ENCODE measurements at regions not wholly inside any gene's neighbourhood (a gene's known extent, or its start where the extent isn't known, plus 50 kb on each side); places are given as distances from the start of the nearest gene placed in this dataset.

DNA sequence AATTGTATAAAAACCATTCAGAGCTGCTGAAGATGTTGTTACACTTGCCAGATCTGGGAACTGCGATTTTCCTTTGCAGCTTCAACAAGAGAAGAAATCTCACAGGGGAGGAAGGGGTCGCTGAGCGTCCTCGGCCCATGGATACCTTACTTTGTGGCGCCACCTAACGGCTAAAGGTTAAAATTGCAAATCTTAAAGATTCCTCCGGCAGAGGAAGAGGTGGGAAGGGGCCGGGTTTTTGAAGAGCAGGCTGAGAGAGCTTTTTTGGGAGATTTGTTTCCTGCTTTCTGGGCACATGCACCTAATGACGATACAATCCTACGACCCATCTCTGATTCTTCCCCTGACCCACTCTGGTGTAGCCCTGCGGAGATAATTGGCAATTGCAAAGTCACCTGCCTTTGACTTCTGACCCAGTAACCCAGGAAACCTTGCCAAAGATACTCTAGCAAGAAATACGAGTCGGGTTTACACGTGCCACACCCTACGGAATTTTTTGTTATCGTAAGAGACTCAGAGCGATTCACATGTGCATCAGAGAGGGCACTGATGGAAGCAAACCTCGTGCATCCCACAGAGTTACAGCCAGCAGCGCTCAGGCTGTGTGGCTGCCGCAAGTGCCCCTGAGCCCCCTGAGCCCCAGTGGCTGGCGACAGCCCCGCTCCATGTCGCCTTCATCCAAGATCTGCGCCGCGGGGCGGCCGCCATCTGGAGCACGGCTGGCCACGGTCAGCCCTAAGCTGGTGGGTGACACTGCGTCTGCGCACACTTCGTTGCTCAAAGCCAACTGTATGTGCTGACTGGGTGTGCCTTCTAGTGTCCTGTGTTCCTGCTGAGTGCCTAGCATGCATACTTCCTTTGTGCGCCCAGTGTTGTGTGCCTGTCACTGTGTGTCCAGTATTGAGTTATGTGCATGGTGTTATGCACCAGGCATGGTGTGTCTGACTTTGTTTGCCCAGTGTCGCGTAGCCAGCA lies 55.2 kb upstream of the CHRNA7 start:
- intact Hi-C loops (cut with DNase I) = no loop called here
- DNase-seq = no peak
- TF ChIP-seq, protein P1, sequence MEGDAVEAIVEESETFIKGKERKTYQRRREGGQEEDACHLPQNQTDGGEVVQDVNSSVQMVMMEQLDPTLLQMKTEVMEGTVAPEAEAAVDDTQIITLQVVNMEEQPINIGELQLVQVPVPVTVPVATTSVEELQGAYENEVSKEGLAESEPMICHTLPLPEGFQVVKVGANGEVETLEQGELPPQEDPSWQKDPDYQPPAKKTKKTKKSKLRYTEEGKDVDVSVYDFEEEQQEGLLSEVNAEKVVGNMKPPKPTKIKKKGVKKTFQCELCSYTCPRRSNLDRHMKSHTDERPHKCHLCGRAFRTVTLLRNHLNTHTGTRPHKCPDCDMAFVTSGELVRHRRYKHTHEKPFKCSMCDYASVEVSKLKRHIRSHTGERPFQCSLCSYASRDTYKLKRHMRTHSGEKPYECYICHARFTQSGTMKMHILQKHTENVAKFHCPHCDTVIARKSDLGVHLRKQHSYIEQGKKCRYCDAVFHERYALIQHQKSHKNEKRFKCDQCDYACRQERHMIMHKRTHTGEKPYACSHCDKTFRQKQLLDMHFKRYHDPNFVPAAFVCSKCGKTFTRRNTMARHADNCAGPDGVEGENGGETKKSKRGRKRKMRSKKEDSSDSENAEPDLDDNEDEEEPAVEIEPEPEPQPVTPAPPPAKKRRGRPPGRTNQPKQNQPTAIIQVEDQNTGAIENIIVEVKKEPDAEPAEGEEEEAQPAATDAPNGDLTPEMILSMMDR (IDR thresholded peaks at IDR 0.05) = peak in 5 of 6 experiments; percentile 30 to 54 (median 39)
- TF ChIP-seq POLR2A (IDR thresholded peaks at IDR 0.05) = no peak
- H3K9me3 ChIP-seq = no peaks in the 10 kb centered on the region
- H3K36me3 ChIP-seq = no peaks in the 10 kb centered on the region
- H3K4me3 ChIP-seq = peak overlapping the region in 2 of 4 donors; percentile 8 to 42
- no peak overlapping the region for H3K27ac ChIP-seq
- peaks cover 6 to 23% (median 7%) of the 10 kb centered on the region in 3 donors for H3K4me1 ChIP-seq
- H3K27me3 ChIP-seq = peaks cover 0 to 42% (median 0%) of the 10 kb centered on the region in 4 donors
- 11 to 25% methylated on average over 18 to 20 of the region's 36 CpGs for WGBS, 2 donors

DNA sequence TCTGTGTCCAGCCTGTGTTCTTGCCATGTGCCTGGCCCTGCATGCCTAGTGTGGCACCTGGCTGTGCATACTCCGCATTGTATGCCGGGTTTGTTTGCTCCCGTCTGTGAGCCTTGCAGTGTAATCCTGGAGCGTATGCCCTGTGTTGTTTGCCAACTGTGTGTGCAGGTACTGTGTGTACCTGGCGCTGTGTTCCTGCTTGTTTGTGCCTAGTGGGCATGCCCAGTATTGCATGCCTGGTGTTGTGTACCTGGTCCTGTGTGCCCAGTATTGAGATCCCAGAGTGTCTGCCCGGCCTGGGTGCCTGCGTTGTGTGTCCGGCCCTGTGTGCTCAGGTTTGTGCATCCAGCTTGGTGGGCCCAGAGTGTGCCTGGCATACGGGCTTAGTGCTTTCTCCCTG lies 54.5 kb upstream of the CHRNA7 start:
- DNase-seq = no peak
- Histone ChIP-seq H3K27ac (no peak overlapping the region), H3K4me3 (no peak overlapping the region), H3K27me3 (peaks cover 0 to 42% (median 0%) of the 10 kb centered on the region in 4 donors), H3K9me3 (no peaks in the 10 kb centered on the region), H3K36me3 (no peaks in the 10 kb centered on the region), H3K4me1 (peaks cover 6 to 23% (median 7%) of the 10 kb centered on the region in 3 donors)
- 57 to 65% methylated on average over 3 to 9 of the region's 9 CpGs for WGBS, 2 donors
- intact Hi-C loops (cut with DNase I) = no loop called here
- TF ChIP-seq, protein P1 (IDR thresholded peaks at IDR 0.05) = peak in 2 of 6 experiments; percentile 16 to 42
- TF ChIP-seq POLR2A (IDR thresholded peaks at IDR 0.05) = no peak

GRCh38 chr15:31977138-31977537 lies 53.2 kb upstream of the CHRNA7 start:
- Histone ChIP-seq H3K27me3 (peaks cover 0 to 42% (median 0%) of the 10 kb centered on the region in 4 donors), H3K36me3 (no peaks in the 10 kb centered on the region), H3K4me3 (no peak overlapping the region), H3K9me3 (no peaks in the 10 kb centered on the region), H3K4me1 (peaks cover 6 to 23% (median 7%) of the 10 kb centered on the region in 3 donors), H3K27ac (no peak overlapping the region)
- no peak for DNase-seq
- TF ChIP-seq POLR2A (IDR thresholded peaks at IDR 0.05) = no peak
- TF ChIP-seq, protein P1 (IDR thresholded peaks at IDR 0.05) = no peak
- 48 to 50% methylated on average over 3 to 5 of the region's 8 CpGs for WGBS, 2 donors
- intact Hi-C loops (cut with DNase I) = no loop called here

GRCh38 chr15:31977812-31978661 lies 52.3 kb upstream of the CHRNA7 start:
- no peak for DNase-seq

More at GRCh38 chr15:31977812-31978661, 52.3 kb upstream of the CHRNA7 start:
- H3K9me3 ChIP-seq = no peaks in the 10 kb centered on the region
- 31 to 33% methylated on average over 13 to 17 of the region's 22 CpGs for WGBS, 2 donors
- H3K27ac ChIP-seq = no peak overlapping the region
- peaks cover 6 to 23% (median 7%) of the 10 kb centered on the region in 3 donors for H3K4me1 ChIP-seq
- no peak overlapping the region for H3K4me3 ChIP-seq
- TF ChIP-seq, protein P1 (IDR thresholded peaks at IDR 0.05) = peak; percentile 40 to 81 (median 74)
- no peak for TF ChIP-seq POLR2A (IDR thresholded peaks at IDR 0.05)
- H3K27me3 ChIP-seq = peaks cover 0 to 42% (median 0%) of the 10 kb centered on the region in 4 donors
- no peaks in the 10 kb centered on the region for H3K36me3 ChIP-seq
- intact Hi-C loops (cut with DNase I) = no loop called here

Small RNA genes in the stretch of these regions (small RNA-seq; reads per million reads assigned to genes)
- gene AC026951.2 = 0 reads per million in 4 donors
- 0 reads per million in 4 donors for gene RF00425
